ENCODE measurements at regions not wholly inside any gene's neighbourhood (a gene's known extent, or its start where the extent isn't known, plus 50 kb on each side); places are given as distances from the start of the nearest gene placed in this dataset.

GRCh38 chr18:10279905-10280644 lies 174.4 kb upstream of the APCDD1 start:
- TF ChIP-seq POLR2AphosphoS5 (IDR thresholded peaks at IDR 0.05; ENCODE audit: low read depth, low read length) (no peak), POLR2A (IDR thresholded peaks at IDR 0.05; ENCODE audit: borderline replicate concordance, extremely low read depth, insufficient read depth, insufficient read length) (no peak), CTCF (IDR thresholded peaks at IDR 0.05 in 2 of 3, conservative IDR thresholded peaks at IDR 0.05 in 1 of 3; ENCODE audit: borderline replicate concordance in 1 of 3, insufficient read depth in 1 of 3, low read depth in 2 of 3, low read length in 2 of 3) (no peak), YY1 (IDR thresholded peaks at IDR 0.05; ENCODE audit: extremely low read depth, insufficient replicate concordance, low read depth, low read length) (no peak), TCF7L2 (IDR thresholded peaks at IDR 0.05; ENCODE audit: borderline replicate concordance, extremely low read depth, insufficient read depth, insufficient read length) (no peak), SIN3A (IDR thresholded peaks at IDR 0.05; ENCODE audit: low read depth) (no peak), EZH2phosphoT487 (IDR thresholded peaks at IDR 0.05; ENCODE audit: borderline replicate concordance) (no peak), ZBTB33 (IDR thresholded peaks at IDR 0.05; ENCODE audit: extremely low read depth, insufficient replicate concordance, low read length) (no peak), ZFX (IDR thresholded peaks at IDR 0.05) (no peak), MAX (IDR thresholded peaks at IDR 0.05) (no peak), REST (IDR thresholded peaks at IDR 0.05; ENCODE audit: low read depth) (no peak)

Measured in HCT116 (cell line).